Fibroblast of lung (primary cell): ENCODE measurements at regions not wholly inside any gene's neighbourhood (a gene's known extent, or its start where the extent isn't known, plus 50 kb on each side); places are given as distances from the start of the nearest gene placed in this dataset.

ENCODE experiments used
- DNase-seq, 2 donors: peaks; one replicate each; pipeline versions ENCODE4 v3.0.0 to v3.0.0-alpha.2; 2010; ENCODE audit warnings: low read depth in 2 of 2
- H2AFZ ChIP-seq: 2 replicates; pipeline ENCODE4 v1.5.1; 2012; ENCODE audit warnings: low read length, control low read depth, inconsistent platforms
- H3K27ac ChIP-seq: 2 replicates; pipeline ENCODE4 v1.5.1; 2011; ENCODE audit warnings: low read length, control low read depth; ENCODE audit not compliant: insufficient read depth
- H3K27me3 ChIP-seq: 2 replicates; pipeline ENCODE4 v1.5.1; 2011; ENCODE audit warnings: mild to moderate bottlenecking, low read length; ENCODE audit not compliant: control insufficient read depth, insufficient read depth
- H3K36me3 ChIP-seq: 2 replicates; pipeline ENCODE4 v1.5.1; 2011; ENCODE audit warnings: low read length; ENCODE audit not compliant: control insufficient read depth, insufficient read depth
- H3K4me1 ChIP-seq: 2 replicates; pipeline ENCODE4 v1.5.1; 2011; ENCODE audit warnings: low read length; ENCODE audit not compliant: control insufficient read depth, insufficient read depth; ENCODE audit errors: extremely low read depth
- H3K4me2 ChIP-seq: 2 replicates; pipeline ENCODE4 v1.5.1; 2011; ENCODE audit warnings: low read length, control low read depth; ENCODE audit not compliant: insufficient read depth; ENCODE audit errors: extremely low read depth
- H3K4me3 ChIP-seq, 4 experiments: fragments of 200-600 bp in 1 of 4; sonication (generic) in 1 of 4; replicated peaks in 1 of 4; 2 replicates each; pipeline ENCODE4 v1.5.1; 2011 to 2016; ENCODE audit warnings: low read length in 4 of 4, low read depth in 3 of 4, mild to moderate bottlenecking in 3 of 4, control low read depth in 2 of 4, inconsistent platforms in 1 of 4, mixed read lengths in 1 of 4; ENCODE audit not compliant: insufficient read depth in 1 of 4; ENCODE audit errors: control extremely low read depth in 1 of 4
- H3K79me2 ChIP-seq: 2 replicates; pipeline ENCODE4 v1.5.1; 2012; ENCODE audit warnings: mild to moderate bottlenecking, low read length, inconsistent platforms; ENCODE audit not compliant: control insufficient read depth, insufficient read depth
- H3K9ac ChIP-seq: 2 replicates; pipeline ENCODE4 v1.5.1; 2011; ENCODE audit warnings: mild to moderate bottlenecking, low read length, control low read depth; ENCODE audit not compliant: insufficient read depth
- H3K9me3 ChIP-seq: 2 replicates; pipeline ENCODE4 v1.5.1; 2012; ENCODE audit warnings: low read depth, low read length; ENCODE audit not compliant: control insufficient read depth, insufficient read depth
- H4K20me1 ChIP-seq: 2 replicates; pipeline ENCODE4 v1.5.1; 2011; ENCODE audit warnings: low read length; ENCODE audit not compliant: control insufficient read depth, insufficient read depth; ENCODE audit errors: extremely low read depth
- CTCF ChIP-seq, 2 donors: IDR thresholded peaks in 1 of 2; conservative IDR thresholded peaks in 1 of 2; 1 replicate in 1 of 2; 2 replicates in 1 of 2; pipeline ENCODE4 v1.5.1; 2011 to 2012; ENCODE audit warnings: low read length in 2 of 2, control low read depth in 1 of 2, inconsistent platforms in 1 of 2, low read depth in 1 of 2, mild to moderate bottlenecking in 1 of 2
- EZH2 ChIP-seq: IDR thresholded peaks from 2 replicates; pipeline ENCODE4 v1.5.1; 2012; ENCODE audit warnings: low read length, control low read depth, mild to moderate bottlenecking; ENCODE audit errors: missing control alignments

- Histone ChIP-seq H3K9me3 (no peaks in the 10 kb centered on the region), H2AFZ (no peak overlapping the region), H3K27ac (no peak overlapping the region), H3K36me3 (no peaks in the 10 kb centered on the region), H3K27me3 (no peaks in the 10 kb centered on the region), H3K4me3 (no peak overlapping the region), H4K20me1 (no peaks in the 10 kb centered on the region), H3K9ac (no peak overlapping the region), H3K4me2 (no peak overlapping the region), H3K4me1 (no peaks in the 10 kb centered on the region), H3K79me2 (no peaks in the 10 kb centered on the region)
- DNase-seq, result peak; percentile 18 to 37
- TF ChIP-seq EZH2, result no peak
- no peak for TF ChIP-seq CTCF (conservative IDR thresholded peaks at IDR 0.05 in 1 of 2, IDR thresholded peaks at IDR 0.05 in 1 of 2; ENCODE audit: low read depth in 1 of 2, low read length in 2 of 2)
Measured at GRCh38 chr5:89471541-89471940, 588.6 kb upstream of the MEF2C start.

- Histone ChIP-seq H3K27ac (no peak overlapping the region), H2AFZ (no peak overlapping the region), H3K4me2 (no peak overlapping the region), H3K79me2 (no peaks in the 10 kb centered on the region), H3K4me3 (no peak overlapping the region), H3K9ac (no peak overlapping the region), H3K27me3 (no peaks in the 10 kb centered on the region), H3K4me1 (no peaks in the 10 kb centered on the region), H3K36me3 (no peaks in the 10 kb centered on the region), H3K9me3 (no peaks in the 10 kb centered on the region), H4K20me1 (no peaks in the 10 kb centered on the region)
- TF ChIP-seq EZH2 (no peak), CTCF (conservative IDR thresholded peaks at IDR 0.05 in 1 of 2, IDR thresholded peaks at IDR 0.05 in 1 of 2; ENCODE audit: low read depth in 1 of 2, low read length in 2 of 2) (no peak)
- no peak for DNase-seq
Measured at GRCh38 chr5:89471115-89471514, 588.1 kb upstream of the MEF2C start.

- H3K36me3 ChIP-seq, result no peaks in the 10 kb centered on the region
- H3K4me2 ChIP-seq, result no peak overlapping the region
- H3K27ac ChIP-seq, result no peak overlapping the region
- H3K9me3 ChIP-seq, result no peaks in the 10 kb centered on the region
- no peaks in the 10 kb centered on the region for H3K27me3 ChIP-seq
- H3K79me2 ChIP-seq, result no peaks in the 10 kb centered on the region
- no peaks in the 10 kb centered on the region for H4K20me1 ChIP-seq
- TF ChIP-seq CTCF (conservative IDR thresholded peaks at IDR 0.05 in 1 of 2, IDR thresholded peaks at IDR 0.05 in 1 of 2; ENCODE audit: low read depth in 1 of 2, low read length in 2 of 2) (no peak), EZH2 (no peak)
- no peak overlapping the region for H3K4me3 ChIP-seq
- H2AFZ ChIP-seq, result no peak overlapping the region
- no peaks in the 10 kb centered on the region for H3K4me1 ChIP-seq
- no peak overlapping the region for H3K9ac ChIP-seq
- no peak for DNase-seq
Measured at GRCh38 chr5:89470658-89471057, 587.7 kb upstream of the MEF2C start.
